Pancreas (tissue), 10 donors: ENCODE measurements at regions not wholly inside any gene's neighbourhood (a gene's known extent, or its start where the extent isn't known, plus 50 kb on each side); places are given as distances from the start of the nearest gene placed in this dataset.
"Not testable (repeated sequence)": the region's sequence is repeated elsewhere in the genome, so short reads cannot be mapped to it uniquely, and the experiment has no call there.

Source experiments
- ATAC-seq, 4 donors: fragments of 200-7000 bp; cut with Tn5 transposase; one replicate each; pipeline versions ENCODE4 v1.8.0 to v1.9.1; 2020; ENCODE audit warnings: mild to moderate bottlenecking in 4 of 4, moderate library complexity in 4 of 4
- DNase-seq, 6 donors: peaks; one replicate each; pipeline ENCODE4 v3.0.0-alpha.2; 2020
- FAIRE-seq: peaks from 2 replicates; lab custom pipeline; 2012; peaks lifted over from hg19 to GRCh38; lab: Jason Lieb, UNC
- H3K27ac ChIP-seq, 4 donors: fragments of 200-600 bp; sonication (generic); 1 replicate in 3 of 4; 2 replicates in 1 of 4; pipeline versions ENCODE4 v1.5.0 to v1.8.0; 2020
- H3K27me3 ChIP-seq, 4 donors: fragments of 200-600 bp; one replicate each; pipeline ENCODE4 v1.8.0; 2021
- H3K36me3 ChIP-seq, 3 donors: fragments of 200-600 bp; sonication (generic) in 1 of 3; one replicate each; pipeline versions ENCODE4 v1.5.0 to v1.8.0; 2020 to 2021
- H3K4me1 ChIP-seq, 3 donors: fragments of 200-600 bp; one replicate each; pipeline ENCODE4 v1.8.0; 2021
- H3K4me3 ChIP-seq, 4 donors: fragments of 200-600 bp; sonication (generic) in 2 of 4; one replicate each; pipeline versions ENCODE4 v1.5.0 to v1.8.0; 2020 to 2021
- H3K9me3 ChIP-seq, 4 donors: fragments of 200-600 bp; one replicate each; pipeline ENCODE4 v1.8.0; 2021
- WGBS, 2 donors: extraction: QIAGEN DNeasy Blood & Tissue Kit; methylation state at CpG; one replicate each; pipeline ENCODE4 v1.1.7; 2013; 5-methylcytosine and 5-hydroxymethylcytosine counted together
- intact Hi-C, 3 donors: fragments of 100-400 bp; cut with DNase I; formaldehyde crosslinking; loops; one replicate each; pipeline versions ENCODE4 v1.11.1 to v1.14.2; 2022
- TF ChIP-seq, protein P1 (sequence below), 4 donors: fragments of 200-600 bp; sonication (generic) in 3 of 4; IDR thresholded peaks; one replicate each; pipeline versions ENCODE4 v1.5.0 to v1.8.0; 2021; ENCODE audit warnings: antibody characterized with exemption in 4 of 4
- donor health status: healthy with polysubstance abuse.
- donor health status: DM: no; HTN: no; CAD: no; lungs with moderate emphysema.
- donor health status: DM: no; HTN: no; CAD: no.
- donor health status: control.
- donor health status: control.
- donor health status: Bipolar disorder and iron deficiency.
- donor health status: DM: yes; HTN: yes; CAD: no.
- donor health status: DM: no; HTN: no; CAD: no.
- donor health status: DM: no; HTN: no; CAD: no.
- donor health status: DM: yes; HTN: yes; CAD: no.

DNA sequence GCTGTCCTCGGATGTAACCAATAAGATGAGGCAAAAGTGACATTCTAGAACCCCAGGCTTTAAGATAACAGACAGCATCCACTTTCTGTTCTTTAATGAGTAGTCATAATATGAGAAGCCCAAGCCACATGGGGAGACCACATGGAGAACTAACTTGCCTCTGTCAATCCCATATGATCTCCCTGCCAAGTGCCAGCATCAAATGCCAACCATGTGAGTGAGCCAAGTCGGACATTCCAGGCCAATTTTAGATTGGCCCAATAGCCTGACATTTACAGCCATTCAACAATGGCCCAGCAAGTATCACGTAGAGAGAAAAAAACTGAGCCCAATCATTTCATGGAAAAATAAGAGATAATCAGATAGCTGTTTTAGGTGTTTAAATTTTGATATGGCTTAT is 2048.3 kb upstream of the RAG2 start:
- Histone ChIP-seq H3K27ac (no peak overlapping the region), H3K36me3 (no peaks in the 10 kb centered on the region), H3K9me3 (no peaks in the 10 kb centered on the region), H3K27me3 (peaks cover 0 to 4% (median 0%) of the 10 kb centered on the region in 4 donors), H3K4me1 (no peaks in the 10 kb centered on the region), H3K4me3 (no peak overlapping the region)
- TF ChIP-seq, protein P1, sequence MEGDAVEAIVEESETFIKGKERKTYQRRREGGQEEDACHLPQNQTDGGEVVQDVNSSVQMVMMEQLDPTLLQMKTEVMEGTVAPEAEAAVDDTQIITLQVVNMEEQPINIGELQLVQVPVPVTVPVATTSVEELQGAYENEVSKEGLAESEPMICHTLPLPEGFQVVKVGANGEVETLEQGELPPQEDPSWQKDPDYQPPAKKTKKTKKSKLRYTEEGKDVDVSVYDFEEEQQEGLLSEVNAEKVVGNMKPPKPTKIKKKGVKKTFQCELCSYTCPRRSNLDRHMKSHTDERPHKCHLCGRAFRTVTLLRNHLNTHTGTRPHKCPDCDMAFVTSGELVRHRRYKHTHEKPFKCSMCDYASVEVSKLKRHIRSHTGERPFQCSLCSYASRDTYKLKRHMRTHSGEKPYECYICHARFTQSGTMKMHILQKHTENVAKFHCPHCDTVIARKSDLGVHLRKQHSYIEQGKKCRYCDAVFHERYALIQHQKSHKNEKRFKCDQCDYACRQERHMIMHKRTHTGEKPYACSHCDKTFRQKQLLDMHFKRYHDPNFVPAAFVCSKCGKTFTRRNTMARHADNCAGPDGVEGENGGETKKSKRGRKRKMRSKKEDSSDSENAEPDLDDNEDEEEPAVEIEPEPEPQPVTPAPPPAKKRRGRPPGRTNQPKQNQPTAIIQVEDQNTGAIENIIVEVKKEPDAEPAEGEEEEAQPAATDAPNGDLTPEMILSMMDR (IDR thresholded peaks at IDR 0.05), result no peak
- ATAC-seq, result no peak
- intact Hi-C loops, result no loop called here
- DNase-seq, result no peak
- 48 to 63% methylated on average over 3 of the region's 3 CpGs for WGBS, 2 donors
- no peak for FAIRE-seq

DNA sequence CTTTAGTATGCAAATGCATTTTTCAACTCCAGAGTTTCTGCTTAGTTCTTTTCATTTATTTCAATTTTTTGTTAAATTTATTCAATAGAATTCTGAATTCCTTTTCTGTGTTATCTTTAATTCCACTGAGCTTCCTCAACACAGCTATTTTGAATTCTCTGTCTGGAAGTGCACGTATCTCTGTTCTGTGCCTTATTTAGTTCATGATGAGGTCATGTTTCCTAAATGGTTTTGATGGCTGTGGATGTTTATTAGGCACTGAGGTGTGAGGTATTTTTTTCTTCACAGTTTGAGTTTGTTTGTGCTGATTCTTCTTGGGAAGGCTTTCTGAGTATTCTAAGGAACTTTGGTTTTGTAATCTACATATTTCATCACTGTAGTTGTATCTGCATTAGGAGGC is 2042.8 kb upstream of the RAG2 start:
- FAIRE-seq (no peak), DNase-seq (no peak), ATAC-seq (no peak)
- TF ChIP-seq, protein P1 (IDR thresholded peaks at IDR 0.05), result no peak
- 64 to 67% methylated on average over 1 of the region's 1 CpG for whole genome bisulfite sequencing, 2 donors
- H3K4me3 ChIP-seq, result no peak overlapping the region
- no peaks in the 10 kb centered on the region for H3K4me1 ChIP-seq
- H3K27me3 ChIP-seq, result peaks cover 0 to 4% (median 0%) of the 10 kb centered on the region in 4 donors
- H3K9me3 ChIP-seq, result no peaks in the 10 kb centered on the region
- intact Hi-C loops, result no loop called here
- H3K27ac ChIP-seq, result no peak overlapping the region
- H3K36me3 ChIP-seq, result no peaks in the 10 kb centered on the region

DNA sequence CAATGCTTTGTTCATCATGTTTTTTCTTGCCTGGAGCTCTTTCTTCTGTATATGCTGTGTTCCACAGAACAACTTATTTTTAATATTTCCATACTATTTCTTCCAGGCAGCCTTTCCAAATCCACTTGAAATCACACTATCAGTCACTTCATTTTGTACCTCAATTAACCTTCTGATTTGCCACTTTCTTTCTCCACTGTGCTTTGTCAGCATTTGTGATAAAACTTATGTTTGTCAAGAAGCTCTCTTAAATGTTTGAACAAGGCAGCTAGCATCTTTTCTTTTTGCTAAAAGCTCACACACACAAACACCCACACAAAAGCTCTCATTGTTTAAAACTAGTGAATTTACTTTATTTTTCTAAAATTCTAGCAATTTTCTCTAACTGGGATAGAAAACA is 2014.7 kb upstream of the RAG2 start:
- intact Hi-C loops, result no loop called here
- no peaks in the 10 kb centered on the region for H3K36me3 ChIP-seq
- H3K27me3 ChIP-seq, result no peaks in the 10 kb centered on the region
- TF ChIP-seq, protein P1 (IDR thresholded peaks at IDR 0.05), result no peak
- no peak overlapping the region for H3K27ac ChIP-seq
- FAIRE-seq (no peak), ATAC-seq (no peak), DNase-seq (no peak)
- no peak overlapping the region for H3K4me3 ChIP-seq
- no peaks in the 10 kb centered on the region for H3K4me1 ChIP-seq
- no peaks in the 10 kb centered on the region for H3K9me3 ChIP-seq

DNA sequence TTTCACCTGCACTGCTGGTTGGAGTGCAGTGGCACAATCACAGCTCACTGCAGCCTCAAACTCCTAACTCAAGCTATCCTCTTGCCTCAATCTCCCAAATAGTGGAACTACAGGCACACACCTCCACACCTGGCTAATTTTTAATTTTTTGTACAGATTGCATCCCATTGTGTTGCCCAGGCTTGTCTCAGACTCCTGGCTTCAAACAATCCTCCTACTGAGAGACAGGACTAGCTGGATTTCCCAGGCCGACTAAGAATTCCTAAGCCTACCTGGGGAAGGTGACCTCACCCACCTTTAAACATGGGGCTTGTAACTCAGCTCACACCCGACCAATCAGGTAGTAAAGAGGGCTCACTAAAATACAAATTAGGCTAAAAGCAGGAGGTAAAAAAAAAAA is 2003.3 kb upstream of the RAG2 start:
- H3K36me3 ChIP-seq, H3K27me3 ChIP-seq, intact Hi-C loops, H3K27ac ChIP-seq, ATAC-seq, H3K9me3 ChIP-seq, H3K4me3 ChIP-seq, DNase-seq, FAIRE-seq, H3K4me1 ChIP-seq: not testable (repeated sequence)
- WGBS, 2 donors, result 25 to 52% methylated on average over 2 of the region's 2 CpGs

DNA sequence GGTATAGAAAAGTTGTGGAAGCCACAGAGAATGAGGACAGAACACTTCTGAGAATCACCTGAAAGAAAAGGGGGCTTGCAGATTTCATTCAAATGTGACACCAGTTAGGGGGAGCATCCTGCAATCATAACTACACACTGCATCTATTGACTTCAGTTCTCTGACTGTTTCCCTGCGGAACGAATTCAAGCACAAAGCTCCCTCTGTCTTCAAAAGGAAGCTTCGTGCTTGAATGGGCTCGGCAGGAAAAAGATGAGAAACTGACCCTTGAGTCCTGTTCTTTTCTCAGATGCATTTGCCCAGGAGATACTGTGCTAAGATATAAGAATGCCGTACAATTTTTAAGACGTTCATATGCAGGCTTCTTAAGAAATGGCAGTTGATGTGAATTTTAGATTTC is 2000.4 kb upstream of the RAG2 start:
- Histone ChIP-seq H3K36me3 (no peaks in the 10 kb centered on the region), H3K4me1 (no peaks in the 10 kb centered on the region), H3K27me3 (no peaks in the 10 kb centered on the region), H3K9me3 (no peaks in the 10 kb centered on the region), H3K4me3 (no peak overlapping the region), H3K27ac (no peak overlapping the region)
- 34 to 37% methylated on average over 6 of the region's 6 CpGs for WGBS, 2 donors
- intact Hi-C loops, result no loop called here
- DNase-seq, result no peak
- TF ChIP-seq, protein P1 (IDR thresholded peaks at IDR 0.05), result no peak
- ATAC-seq, result no peak
- FAIRE-seq, result no peak

DNA sequence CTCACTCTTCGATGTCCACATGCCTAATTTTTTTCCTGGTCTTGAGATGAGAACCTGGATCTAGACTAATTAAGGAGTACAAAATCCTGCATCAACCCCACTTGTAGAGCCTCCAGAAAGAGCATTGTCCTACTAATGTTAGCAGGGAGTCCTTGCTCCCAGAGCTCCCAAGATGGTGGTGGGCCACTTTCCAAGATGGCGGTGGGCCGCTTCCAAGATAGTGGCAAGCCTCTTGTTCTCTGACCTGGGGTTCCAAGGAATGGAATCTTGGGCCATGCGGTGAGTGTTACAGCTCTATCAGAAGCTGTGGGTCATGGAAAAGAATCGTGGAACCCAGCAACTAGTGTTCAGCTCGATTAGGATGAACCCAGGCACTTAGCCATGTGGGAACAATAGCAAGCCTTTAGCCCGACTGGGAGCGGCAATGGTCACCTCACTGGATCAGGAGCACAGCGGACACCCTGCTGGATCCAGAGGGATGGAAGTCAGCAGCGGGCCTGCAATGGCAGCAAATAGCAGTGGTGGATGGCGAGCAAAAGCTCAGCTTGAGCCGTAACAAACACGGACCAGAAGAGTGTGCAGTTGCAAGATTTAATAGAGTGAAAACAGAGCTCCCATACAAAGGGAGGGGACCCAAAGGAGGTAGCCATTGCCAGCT is 1997.5 kb upstream of the RAG2 start:
- ATAC-seq, H3K36me3 ChIP-seq, FAIRE-seq, DNase-seq, H3K27ac ChIP-seq, H3K4me1 ChIP-seq, H3K4me3 ChIP-seq, H3K9me3 ChIP-seq, intact Hi-C loops, H3K27me3 ChIP-seq: not testable (repeated sequence)
- WGBS, 2 donors, result 78 to 86% methylated on average over 13 of the region's 13 CpGs
